Endodermal cell (in vitro differentiated cells): ENCODE measurements at regions not wholly inside any gene's neighbourhood (a gene's known extent, or its start where the extent isn't known, plus 50 kb on each side); places are given as distances from the start of the nearest gene placed in this dataset.

Experiments used
- DNase-seq: peaks from one replicate; pipeline ENCODE4 v3.0.0-alpha.2; 2017
- H3K27ac ChIP-seq: 2 replicates; pipeline ENCODE4 v1.5.1; 2013; ENCODE audit warnings: mild to moderate bottlenecking, low read depth, low read length, moderate library complexity
- H3K27me3 ChIP-seq: 2 replicates; pipeline ENCODE4 v1.6.1; 2013; ENCODE audit warnings: mild to moderate bottlenecking, low read length, moderate library complexity; ENCODE audit not compliant: insufficient read depth, control insufficient read depth, poor library complexity, severe bottlenecking
- H3K36me3 ChIP-seq: 2 replicates; pipeline ENCODE4 v1.7.0; 2013; ENCODE audit warnings: mild to moderate bottlenecking, low read length, moderate library complexity; ENCODE audit not compliant: control insufficient read depth, insufficient read depth
- H3K4me1 ChIP-seq: one replicate; pipeline ENCODE4 v1.7.0; 2013; ENCODE audit warnings: low read length; ENCODE audit not compliant: control insufficient read depth, insufficient read depth
- H3K4me3 ChIP-seq: 2 replicates; pipeline ENCODE4 v1.5.1; 2013; ENCODE audit warnings: mild to moderate bottlenecking, low read length, moderate library complexity
- H3K9ac ChIP-seq: 2 replicates; pipeline ENCODE4 v1.6.1; 2013; ENCODE audit warnings: mild to moderate bottlenecking, low read length, moderate library complexity; ENCODE audit not compliant: poor library complexity, severe bottlenecking; ENCODE audit errors: extremely low read depth
- H3K9me3 ChIP-seq: 2 replicates; pipeline ENCODE4 v1.6.1; 2013; ENCODE audit warnings: mild to moderate bottlenecking, low read length, moderate library complexity; ENCODE audit not compliant: control insufficient read depth
- H3K27ac Mint-ChIP-seq: 2 replicates; pipeline ENCODE4 v1.8.0; 2020; ENCODE audit warnings: mixed read lengths
- H3K27me3 Mint-ChIP-seq: 2 replicates; pipeline ENCODE4 v1.8.0; 2021; ENCODE audit warnings: mild to moderate bottlenecking, mixed read lengths; ENCODE audit not compliant: insufficient read depth
- H3K36me3 Mint-ChIP-seq: 2 replicates; pipeline ENCODE4 v1.8.0; 2020; ENCODE audit warnings: low read depth, mixed read lengths
- H3K4me1 Mint-ChIP-seq: 2 replicates; pipeline ENCODE4 v1.8.0; 2020; ENCODE audit warnings: mixed read lengths
- H3K4me3 Mint-ChIP-seq: 2 replicates; pipeline ENCODE4 v1.8.0; 2020; ENCODE audit warnings: mild to moderate bottlenecking, moderate library complexity, mixed read lengths
- H3K9me3 Mint-ChIP-seq: 2 replicates; pipeline ENCODE4 v1.8.0; 2020; ENCODE audit warnings: mild to moderate bottlenecking, mixed read lengths
- WGBS, 2 experiments: methylation state at CpG; one replicate each; pipeline versions ENCODE4 v1.1.5 to v1.1.7; 2013; ENCODE audit warnings: missing lambda C conversion rate in 2 of 2, mixed read lengths in 1 of 2; ENCODE audit not compliant: insufficient coverage in 1 of 2, insufficient read length in 1 of 2; 5-methylcytosine and 5-hydroxymethylcytosine counted together
- TF ChIP-seq, protein P1 (sequence below): fragments of 200-600 bp; sonication (generic); conservative IDR thresholded peaks from 2 replicates; pipeline ENCODE4 v1.5.0; 2021; ENCODE audit warnings: antibody characterized with exemption, mild to moderate bottlenecking

DNA sequence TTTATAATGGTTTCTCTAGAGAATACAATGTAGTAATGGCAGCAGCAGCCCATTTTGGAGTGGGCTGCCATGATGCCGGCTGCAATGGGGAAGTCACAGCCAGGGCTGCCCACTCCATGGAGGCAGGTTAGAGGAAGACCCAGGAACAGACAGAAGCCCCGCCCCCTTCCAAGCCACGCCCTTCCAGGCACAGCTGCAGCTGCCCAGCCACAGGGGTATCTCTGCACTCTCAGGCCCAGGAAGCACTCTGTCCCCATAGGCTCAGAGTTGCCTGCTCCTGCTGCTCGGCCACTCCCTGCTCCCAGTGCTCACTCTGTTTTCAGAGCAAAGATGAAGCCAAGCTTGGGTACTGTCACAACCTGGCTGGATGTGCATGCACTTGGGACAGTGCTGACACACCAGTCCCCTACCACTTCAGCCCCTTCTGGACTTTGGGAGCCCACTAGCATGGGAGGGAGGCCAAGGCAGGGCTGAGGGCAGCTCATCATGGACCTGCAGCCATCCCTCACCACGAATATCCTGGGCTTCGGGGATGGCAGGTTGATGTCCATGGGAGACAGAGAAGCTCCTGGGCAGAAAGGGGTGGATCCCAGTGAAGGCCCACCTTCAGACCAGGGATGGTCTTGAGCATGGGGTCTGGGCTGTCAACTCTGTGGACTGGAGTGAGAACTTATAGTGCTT is 1224.2 kb downstream of the SLITRK5 start:
- no peaks in the 10 kb centered on the region for H3K27me3 Mint-ChIP-seq
- Histone ChIP-seq H3K9ac (no peak overlapping the region), H3K4me3 (no peak overlapping the region), H3K9me3 (no peaks in the 10 kb centered on the region), H3K27ac (no peak overlapping the region), H3K36me3 (no peaks in the 10 kb centered on the region), H3K4me1 (no peaks in the 10 kb centered on the region), H3K27me3 (no peaks in the 10 kb centered on the region)
- TF ChIP-seq, protein P1, sequence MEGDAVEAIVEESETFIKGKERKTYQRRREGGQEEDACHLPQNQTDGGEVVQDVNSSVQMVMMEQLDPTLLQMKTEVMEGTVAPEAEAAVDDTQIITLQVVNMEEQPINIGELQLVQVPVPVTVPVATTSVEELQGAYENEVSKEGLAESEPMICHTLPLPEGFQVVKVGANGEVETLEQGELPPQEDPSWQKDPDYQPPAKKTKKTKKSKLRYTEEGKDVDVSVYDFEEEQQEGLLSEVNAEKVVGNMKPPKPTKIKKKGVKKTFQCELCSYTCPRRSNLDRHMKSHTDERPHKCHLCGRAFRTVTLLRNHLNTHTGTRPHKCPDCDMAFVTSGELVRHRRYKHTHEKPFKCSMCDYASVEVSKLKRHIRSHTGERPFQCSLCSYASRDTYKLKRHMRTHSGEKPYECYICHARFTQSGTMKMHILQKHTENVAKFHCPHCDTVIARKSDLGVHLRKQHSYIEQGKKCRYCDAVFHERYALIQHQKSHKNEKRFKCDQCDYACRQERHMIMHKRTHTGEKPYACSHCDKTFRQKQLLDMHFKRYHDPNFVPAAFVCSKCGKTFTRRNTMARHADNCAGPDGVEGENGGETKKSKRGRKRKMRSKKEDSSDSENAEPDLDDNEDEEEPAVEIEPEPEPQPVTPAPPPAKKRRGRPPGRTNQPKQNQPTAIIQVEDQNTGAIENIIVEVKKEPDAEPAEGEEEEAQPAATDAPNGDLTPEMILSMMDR = no peak
- no peaks in the 10 kb centered on the region for H3K4me1 Mint-ChIP-seq
- no peaks in the 10 kb centered on the region for H3K36me3 Mint-ChIP-seq
- DNase-seq = no peak
- no peak overlapping the region for H3K27ac Mint-ChIP-seq
- H3K9me3 Mint-ChIP-seq = no peaks in the 10 kb centered on the region
- 88 to 100% methylated on average over 1 to 6 of the region's 6 CpGs for WGBS, 2 experiments
- H3K4me3 Mint-ChIP-seq = no peak overlapping the region

GRCh38 chr13:88896466-88896865 is 1225.3 kb downstream of the SLITRK5 start:
- no peaks in the 10 kb centered on the region for H3K27me3 ChIP-seq
- no peaks in the 10 kb centered on the region for H3K9me3 Mint-ChIP-seq
- H3K4me1 Mint-ChIP-seq = no peaks in the 10 kb centered on the region
- no peaks in the 10 kb centered on the region for H3K9me3 ChIP-seq
- H3K27ac ChIP-seq = no peak overlapping the region
- H3K36me3 ChIP-seq = no peaks in the 10 kb centered on the region
- no peak overlapping the region for H3K9ac ChIP-seq
- TF ChIP-seq, protein P1 = no peak
- no peak overlapping the region for H3K27ac Mint-ChIP-seq
- no peak for DNase-seq
- H3K4me1 ChIP-seq = no peaks in the 10 kb centered on the region
- WGBS, 2 experiments = 90 to 100% methylated on average over 1 to 6 of the region's 6 CpGs
- H3K36me3 Mint-ChIP-seq = no peaks in the 10 kb centered on the region
- no peaks in the 10 kb centered on the region for H3K27me3 Mint-ChIP-seq
- H3K4me3 Mint-ChIP-seq = no peak overlapping the region
- no peak overlapping the region for H3K4me3 ChIP-seq

DNA sequence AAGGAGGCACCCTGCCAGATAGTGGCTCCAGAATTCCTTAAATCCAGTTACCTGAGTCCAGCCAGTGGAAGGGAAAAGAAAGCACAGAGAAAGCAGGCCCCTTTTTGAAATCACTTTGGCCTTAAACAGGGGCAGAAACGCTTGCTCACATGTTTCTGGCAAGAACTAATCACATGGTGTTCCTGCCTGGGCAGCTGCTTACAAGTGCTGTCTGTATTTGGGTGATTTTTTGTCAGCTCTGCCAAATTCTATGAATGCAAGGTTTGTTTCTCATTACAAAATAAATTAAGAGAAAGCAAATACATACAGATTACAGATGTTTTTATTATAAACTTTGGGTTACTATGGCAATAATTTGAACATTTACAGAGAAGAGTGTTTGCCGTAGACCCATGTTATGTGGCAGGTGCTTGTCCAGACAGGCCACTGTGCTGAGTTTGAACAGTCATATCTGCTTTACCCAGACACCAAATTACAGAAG is 1237.8 kb downstream of the SLITRK5 start:
- Histone ChIP-seq H3K27ac (no peak overlapping the region), H3K4me1 (no peaks in the 10 kb centered on the region), H3K27me3 (no peaks in the 10 kb centered on the region), H3K9ac (no peak overlapping the region), H3K36me3 (no peaks in the 10 kb centered on the region), H3K9me3 (peaks cover 4% of the 10 kb centered on the region), H3K4me3 (no peak overlapping the region)
- Mint-ChIP-seq H3K4me1 (no peaks in the 10 kb centered on the region), H3K27me3 (no peaks in the 10 kb centered on the region), H3K4me3 (no peak overlapping the region), H3K9me3 (peaks cover 8% of the 10 kb centered on the region), H3K36me3 (no peaks in the 10 kb centered on the region), H3K27ac (no peak overlapping the region)
- DNase-seq = no peak
- TF ChIP-seq, protein P1 = no peak
- 90% methylated on average over 2 of the region's 2 CpGs; no CpG with 5 or more reads in 1 of the 2 experiments for WGBS, 2 experiments
